ENCODE measurements at regions not wholly inside any gene's neighbourhood (a gene's known extent, or its start where the extent isn't known, plus 50 kb on each side); places are given as distances from the start of the nearest gene placed in this dataset.

DNA sequence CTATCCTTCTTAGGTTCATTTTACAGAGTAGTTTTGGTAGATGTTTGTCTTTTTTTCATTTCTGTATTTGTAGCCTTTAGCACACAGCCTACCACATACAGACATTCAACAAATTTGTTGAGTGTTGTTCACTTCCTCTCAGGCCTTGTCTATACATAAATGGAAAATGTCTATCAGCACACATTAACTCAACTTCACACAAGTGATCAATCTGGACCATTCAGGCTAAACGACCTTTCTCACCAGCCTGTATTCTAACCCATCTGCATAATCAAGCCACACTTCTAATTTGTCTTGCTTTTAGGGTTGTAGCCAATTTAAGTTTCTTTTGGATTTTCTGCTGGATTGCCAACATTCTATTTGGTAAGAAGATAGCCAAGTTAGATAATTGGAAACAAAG, 59.9 kb upstream of the DARS1 start:
- Histone ChIP-seq H3K4ac (ENCODE audit: low read depth, low read length) (no peak overlapping the region), H3K18ac (ENCODE audit: low read depth, low read length) (no peak overlapping the region), H2BK120ac (ENCODE audit: low read depth, low read length) (no peak overlapping the region), H3K56ac (ENCODE audit: extremely low read depth, insufficient read depth, low read length) (no peak overlapping the region), H3K4me2 (ENCODE audit: low read depth, low read length) (no peak overlapping the region), H3K4me3 (ENCODE audit: insufficient read depth, low read depth, low read length) (no peak overlapping the region), H4K8ac (ENCODE audit: low read depth in 2 of 2, low read length in 2 of 2) (no peak overlapping the region), H3K27me3 (ENCODE audit: control insufficient read depth, insufficient read depth, low read length) (no peaks in the 10 kb centered on the region), H3K9me3 (ENCODE audit: control insufficient read depth, insufficient read depth, low read length) (no peaks in the 10 kb centered on the region), H2BK15ac (ENCODE audit: low read depth, low read length) (no peak overlapping the region), H3K79me1 (ENCODE audit: low read depth in 1 of 2, low read length in 2 of 2) (no peaks in the 10 kb centered on the region), H3K4me1 (ENCODE audit: control insufficient read depth, insufficient read depth, low read length) (no peaks in the 10 kb centered on the region), H4K91ac (ENCODE audit: insufficient read depth, low read depth, low read length) (no peak overlapping the region), H4K20me1 (ENCODE audit: insufficient read depth, low read length) (no peaks in the 10 kb centered on the region), H3K27ac (ENCODE audit: insufficient read depth, low read length) (no peak overlapping the region), H3K23ac (ENCODE audit: low read depth, low read length) (no peak overlapping the region), H4K5ac (ENCODE audit: low read depth, low read length) (no peak overlapping the region), H3K36me3 (ENCODE audit: control insufficient read depth, insufficient read depth, low read length) (no peaks in the 10 kb centered on the region), H2BK20ac (ENCODE audit: low read depth, low read length) (no peak overlapping the region), H2BK5ac (ENCODE audit: low read depth, low read length, poor library complexity, severe bottlenecking) (no peak overlapping the region), H3K9me1 (ENCODE audit: insufficient read depth, low read length) (no peaks in the 10 kb centered on the region), H3K14ac (replicated peaks; ENCODE audit: low read depth, low read length) (no peak overlapping the region), H3K9ac (ENCODE audit: low read depth, low read length) (no peak overlapping the region), H2AFZ (replicated peaks; ENCODE audit: low read length, poor library complexity) (no peak overlapping the region), H2AK5ac (ENCODE audit: low read depth, low read length) (no peak overlapping the region), H2AK9ac (replicated peaks; ENCODE audit: low read depth, low read length, poor library complexity) (no peak overlapping the region)
- dilution Hi-C loops (cut with HindIII; ENCODE audit: low sequenced_read_pairs, unreplicated experiment) (no loop called here), intact Hi-C loops (cut with micrococcal nuclease) (no loop called here), in situ Hi-C loops (cut with MboI; ENCODE audit: low sequenced_read_pairs) (no loop called here)
- POLR2A ChIA-PET (ENCODE audit: unreplicated experiment) = no interaction called here
- CTCF ChIA-PET = no interaction called here
- ATAC-seq (ENCODE audit: low read depth) (no peak), DNase-seq (no peak)
- WGBS, 2 experiments (ENCODE audit: extremely low coverage in 2 of 2, insufficient read length in 1 of 2) = no CpG with 5 or more reads among the region's 1 CpG
- TF ChIP-seq, protein P1, sequence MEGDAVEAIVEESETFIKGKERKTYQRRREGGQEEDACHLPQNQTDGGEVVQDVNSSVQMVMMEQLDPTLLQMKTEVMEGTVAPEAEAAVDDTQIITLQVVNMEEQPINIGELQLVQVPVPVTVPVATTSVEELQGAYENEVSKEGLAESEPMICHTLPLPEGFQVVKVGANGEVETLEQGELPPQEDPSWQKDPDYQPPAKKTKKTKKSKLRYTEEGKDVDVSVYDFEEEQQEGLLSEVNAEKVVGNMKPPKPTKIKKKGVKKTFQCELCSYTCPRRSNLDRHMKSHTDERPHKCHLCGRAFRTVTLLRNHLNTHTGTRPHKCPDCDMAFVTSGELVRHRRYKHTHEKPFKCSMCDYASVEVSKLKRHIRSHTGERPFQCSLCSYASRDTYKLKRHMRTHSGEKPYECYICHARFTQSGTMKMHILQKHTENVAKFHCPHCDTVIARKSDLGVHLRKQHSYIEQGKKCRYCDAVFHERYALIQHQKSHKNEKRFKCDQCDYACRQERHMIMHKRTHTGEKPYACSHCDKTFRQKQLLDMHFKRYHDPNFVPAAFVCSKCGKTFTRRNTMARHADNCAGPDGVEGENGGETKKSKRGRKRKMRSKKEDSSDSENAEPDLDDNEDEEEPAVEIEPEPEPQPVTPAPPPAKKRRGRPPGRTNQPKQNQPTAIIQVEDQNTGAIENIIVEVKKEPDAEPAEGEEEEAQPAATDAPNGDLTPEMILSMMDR (conservative IDR thresholded peaks at IDR 0.05; ENCODE audit: low read depth, low read length) = no peak
- TF ChIP-seq SMC3 (IDR thresholded peaks at IDR 0.05; ENCODE audit: low read depth, low read length) (no peak), POLR2A (IDR thresholded peaks at IDR 0.05; ENCODE audit: low read depth, low read length) (no peak), RCOR1 (IDR thresholded peaks at IDR 0.05; ENCODE audit: insufficient replicate concordance, low read length) (no peak), NFE2L2 (IDR thresholded peaks at IDR 0.05; ENCODE audit: low read depth, low read length) (no peak), RAD21 (IDR thresholded peaks at IDR 0.05; ENCODE audit: low read length) (no peak), CEBPB (IDR thresholded peaks at IDR 0.05; ENCODE audit: low read depth, low read length) (no peak), FOS (IDR thresholded peaks at IDR 0.05; ENCODE audit: low read depth, low read length) (no peak), MAFK (IDR thresholded peaks at IDR 0.05; ENCODE audit: low read depth, low read length) (no peak), MAZ (IDR thresholded peaks at IDR 0.05; ENCODE audit: borderline replicate concordance, low read depth, low read length) (no peak), CHD1 (IDR thresholded peaks at IDR 0.05; ENCODE audit: low read depth, low read length) (no peak), BHLHE40 (IDR thresholded peaks at IDR 0.05; ENCODE audit: low read depth, low read length) (no peak)
- TF ChIP-seq, protein P2, sequence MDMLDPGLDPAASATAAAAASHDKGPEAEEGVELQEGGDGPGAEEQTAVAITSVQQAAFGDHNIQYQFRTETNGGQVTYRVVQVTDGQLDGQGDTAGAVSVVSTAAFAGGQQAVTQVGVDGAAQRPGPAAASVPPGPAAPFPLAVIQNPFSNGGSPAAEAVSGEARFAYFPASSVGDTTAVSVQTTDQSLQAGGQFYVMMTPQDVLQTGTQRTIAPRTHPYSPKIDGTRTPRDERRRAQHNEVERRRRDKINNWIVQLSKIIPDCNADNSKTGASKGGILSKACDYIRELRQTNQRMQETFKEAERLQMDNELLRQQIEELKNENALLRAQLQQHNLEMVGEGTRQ (IDR thresholded peaks at IDR 0.05; ENCODE audit: low read depth, low read length) = no peak
- BruUV-seq (replicated peaks) = no TSS peak

Data from IMR-90 (cell line).